Liver (tissue), 3 donors: ENCODE measurements at regions not wholly inside any gene's neighbourhood (a gene's known extent, or its start where the extent isn't known, plus 50 kb on each side); places are given as distances from the start of the nearest gene placed in this dataset.
"Not testable (repeated sequence)": the region's sequence is repeated elsewhere in the genome, so short reads cannot be mapped to it uniquely, and the experiment has no call there.

ENCODE experiments used
- CTCF ChIP-seq: fragments of 150-350 bp; IDR thresholded peaks from 2 replicates; pipeline ENCODE4 v1.5.1; 2017; ENCODE audit warnings: improper control_type of control experiment, low read depth, low read length; ENCODE audit not compliant: missing input control
- GABPA ChIP-seq, 2 donors: IDR thresholded peaks in 1 of 2; conservative IDR thresholded peaks in 1 of 2; 2 replicates each; pipeline ENCODE4 v1.6.1; 2016; ENCODE audit warnings: antibody characterized with exemption in 2 of 2, mild to moderate bottlenecking in 1 of 2, moderate library complexity in 1 of 2
- TAF1 ChIP-seq: conservative IDR thresholded peaks from 2 replicates; pipeline ENCODE4 v1.6.1; 2016; ENCODE audit warnings: antibody characterized with exemption, mild to moderate bottlenecking
- TF ChIP-seq, protein P1 (sequence below): IDR thresholded peaks from 2 replicates; pipeline ENCODE4 v1.6.1; 2016; ENCODE audit warnings: antibody characterized with exemption, mild to moderate bottlenecking
- TF ChIP-seq, protein P2 (sequence below): IDR thresholded peaks from 2 replicates; pipeline ENCODE4 v1.6.1; 2016; ENCODE audit warnings: antibody characterized with exemption
- donor health status: healthy.
- donor health status: healthy.

- TF ChIP-seq, protein P1, sequence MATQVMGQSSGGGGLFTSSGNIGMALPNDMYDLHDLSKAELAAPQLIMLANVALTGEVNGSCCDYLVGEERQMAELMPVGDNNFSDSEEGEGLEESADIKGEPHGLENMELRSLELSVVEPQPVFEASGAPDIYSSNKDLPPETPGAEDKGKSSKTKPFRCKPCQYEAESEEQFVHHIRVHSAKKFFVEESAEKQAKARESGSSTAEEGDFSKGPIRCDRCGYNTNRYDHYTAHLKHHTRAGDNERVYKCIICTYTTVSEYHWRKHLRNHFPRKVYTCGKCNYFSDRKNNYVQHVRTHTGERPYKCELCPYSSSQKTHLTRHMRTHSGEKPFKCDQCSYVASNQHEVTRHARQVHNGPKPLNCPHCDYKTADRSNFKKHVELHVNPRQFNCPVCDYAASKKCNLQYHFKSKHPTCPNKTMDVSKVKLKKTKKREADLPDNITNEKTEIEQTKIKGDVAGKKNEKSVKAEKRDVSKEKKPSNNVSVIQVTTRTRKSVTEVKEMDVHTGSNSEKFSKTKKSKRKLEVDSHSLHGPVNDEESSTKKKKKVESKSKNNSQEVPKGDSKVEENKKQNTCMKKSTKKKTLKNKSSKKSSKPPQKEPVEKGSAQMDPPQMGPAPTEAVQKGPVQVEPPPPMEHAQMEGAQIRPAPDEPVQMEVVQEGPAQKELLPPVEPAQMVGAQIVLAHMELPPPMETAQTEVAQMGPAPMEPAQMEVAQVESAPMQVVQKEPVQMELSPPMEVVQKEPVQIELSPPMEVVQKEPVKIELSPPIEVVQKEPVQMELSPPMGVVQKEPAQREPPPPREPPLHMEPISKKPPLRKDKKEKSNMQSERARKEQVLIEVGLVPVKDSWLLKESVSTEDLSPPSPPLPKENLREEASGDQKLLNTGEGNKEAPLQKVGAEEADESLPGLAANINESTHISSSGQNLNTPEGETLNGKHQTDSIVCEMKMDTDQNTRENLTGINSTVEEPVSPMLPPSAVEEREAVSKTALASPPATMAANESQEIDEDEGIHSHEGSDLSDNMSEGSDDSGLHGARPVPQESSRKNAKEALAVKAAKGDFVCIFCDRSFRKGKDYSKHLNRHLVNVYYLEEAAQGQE, result not testable (repeated sequence)
- not testable (repeated sequence) for TF ChIP-seq CTCF; GABPA (IDR thresholded peaks at IDR 0.05 in 1 of 2, conservative IDR thresholded peaks at IDR 0.05 in 1 of 2); TAF1
- TF ChIP-seq, protein P2, sequence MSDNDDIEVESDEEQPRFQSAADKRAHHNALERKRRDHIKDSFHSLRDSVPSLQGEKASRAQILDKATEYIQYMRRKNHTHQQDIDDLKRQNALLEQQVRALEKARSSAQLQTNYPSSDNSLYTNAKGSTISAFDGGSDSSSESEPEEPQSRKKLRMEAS, result not testable (repeated sequence)
Measured at GRCh38 chr22:11038786-11039185, 4489.2 kb upstream of the OR11H1 start.
